ENCODE measurements at regions not wholly inside any gene's neighbourhood (a gene's known extent, or its start where the extent isn't known, plus 50 kb on each side); places are given as distances from the start of the nearest gene placed in this dataset.

- DNase-seq = no peak
Observed at GRCh38 chr3:156760333-156760732, 65.8 kb upstream of the LEKR1 start.

GRCh38 chr3:156761007-156761406, 65.1 kb upstream of the LEKR1 start:
- peak; percentile 21 for DNase-seq

GRCh38 chr3:156761713-156762451, 64.3 kb upstream of the LEKR1 start:
- no peak for DNase-seq

GRCh38 chr3:156762631-156763185, 63.4 kb upstream of the LEKR1 start:
- no peak for DNase-seq

GRCh38 chr3:156763386-156763785, 62.8 kb upstream of the LEKR1 start:
- no peak for DNase-seq

- no peak for DNase-seq
Observed at GRCh38 chr3:156763931-156764720, 62.0 kb upstream of the LEKR1 start.

GRCh38 chr3:156764751-156765150, 61.4 kb upstream of the LEKR1 start:
- no peak for DNase-seq

- DNase-seq = no peak
Observed at GRCh38 chr3:156768390-156768789, 57.8 kb upstream of the LEKR1 start.

- no peak for DNase-seq
Observed at GRCh38 chr3:156769721-156770654, 56.2 kb upstream of the LEKR1 start.

GRCh38 chr3:156770699-156771414, 55.3 kb upstream of the LEKR1 start:
- no peak for DNase-seq

- DNase-seq = no peak
Observed at GRCh38 chr3:156772588-156773206, 53.5 kb upstream of the LEKR1 start.

- DNase-seq = no peak
Observed at GRCh38 chr3:156776031-156776430, 50.1 kb upstream of the LEKR1 start.
